Ishikawa (cell line): ENCODE measurements at regions not wholly inside any gene's neighbourhood (a gene's known extent, or its start where the extent isn't known, plus 50 kb on each side); places are given as distances from the start of the nearest gene placed in this dataset.

ENCODE experiments used
- CEBPB ChIP-seq: IDR thresholded peaks from 2 replicates; pipeline ENCODE4 v1.6.1; 2012
- CREB1 ChIP-seq: IDR thresholded peaks from 2 replicates; pipeline ENCODE4 v1.6.1; 2012; ENCODE audit warnings: low read depth
- EGR1 ChIP-seq: IDR thresholded peaks from 2 replicates; pipeline ENCODE4 v1.6.1; 2012
- EP300 ChIP-seq: IDR thresholded peaks from 2 replicates; pipeline ENCODE4 v1.6.1; 2012; ENCODE audit warnings: borderline replicate concordance
- FOXM1 ChIP-seq: IDR thresholded peaks from 2 replicates; pipeline ENCODE4 v1.6.1; 2012; ENCODE audit warnings: low read depth, borderline replicate concordance
- NFIC ChIP-seq: IDR thresholded peaks from 2 replicates; pipeline ENCODE4 v1.6.1; 2012
- RAD21 ChIP-seq: IDR thresholded peaks from 2 replicates; pipeline ENCODE4 v1.6.1; 2012; ENCODE audit warnings: low read depth
- TAF1 ChIP-seq: IDR thresholded peaks from 2 replicates; pipeline ENCODE4 v1.6.1; 2012; ENCODE audit warnings: low read depth, mild to moderate bottlenecking
- TCF12 ChIP-seq: IDR thresholded peaks from 2 replicates; pipeline ENCODE4 v1.6.1; 2012; ENCODE audit warnings: low read depth
- TEAD4 ChIP-seq: IDR thresholded peaks from 2 replicates; pipeline ENCODE4 v1.6.1; 2012
- YY1 ChIP-seq: IDR thresholded peaks from 2 replicates; pipeline ENCODE4 v1.6.1; 2012; ENCODE audit warnings: low read depth
- ZBTB7A ChIP-seq: IDR thresholded peaks from 2 replicates; pipeline ENCODE4 v1.6.1; 2012; ENCODE audit warnings: low read depth
- TF ChIP-seq, protein P1 (sequence below): IDR thresholded peaks from 2 replicates; pipeline ENCODE4 v1.6.1; 2012
- TF ChIP-seq, protein P2 (sequence below): IDR thresholded peaks from 2 replicates; pipeline ENCODE4 v1.6.1; 2012; ENCODE audit warnings: low read depth, mild to moderate bottlenecking
- TF ChIP-seq, protein P3 (sequence below): IDR thresholded peaks from 2 replicates; pipeline ENCODE4 v1.6.1; 2012

DNA sequence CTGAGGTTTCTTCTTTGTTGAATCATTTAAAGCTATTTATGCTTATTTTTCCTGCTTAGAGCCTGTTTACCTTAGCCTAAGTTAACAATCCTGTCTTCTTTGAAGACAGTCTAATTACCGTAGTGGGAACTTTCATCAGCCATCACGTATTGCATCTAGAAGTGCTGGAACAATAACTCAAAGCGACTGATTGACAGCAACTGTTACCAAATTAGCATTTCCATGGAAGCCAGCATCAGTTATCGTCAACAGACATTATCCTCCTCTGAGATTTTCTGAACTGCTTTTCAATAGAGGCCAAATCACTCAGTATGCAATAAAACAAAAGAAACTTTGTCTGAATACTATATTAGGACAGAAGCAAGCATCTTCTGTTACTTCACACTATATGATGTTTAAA lies 433.3 kb upstream of the SLITRK1 start:
- TF ChIP-seq, protein P1, sequence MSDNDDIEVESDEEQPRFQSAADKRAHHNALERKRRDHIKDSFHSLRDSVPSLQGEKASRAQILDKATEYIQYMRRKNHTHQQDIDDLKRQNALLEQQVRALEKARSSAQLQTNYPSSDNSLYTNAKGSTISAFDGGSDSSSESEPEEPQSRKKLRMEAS, result no peak
- no peak for TF ChIP-seq EP300
- TF ChIP-seq CREB1, result no peak
- no peak for TF ChIP-seq RAD21
- no peak for TF ChIP-seq ZBTB7A
- TF ChIP-seq CEBPB, result no peak
- TF ChIP-seq, protein P2, sequence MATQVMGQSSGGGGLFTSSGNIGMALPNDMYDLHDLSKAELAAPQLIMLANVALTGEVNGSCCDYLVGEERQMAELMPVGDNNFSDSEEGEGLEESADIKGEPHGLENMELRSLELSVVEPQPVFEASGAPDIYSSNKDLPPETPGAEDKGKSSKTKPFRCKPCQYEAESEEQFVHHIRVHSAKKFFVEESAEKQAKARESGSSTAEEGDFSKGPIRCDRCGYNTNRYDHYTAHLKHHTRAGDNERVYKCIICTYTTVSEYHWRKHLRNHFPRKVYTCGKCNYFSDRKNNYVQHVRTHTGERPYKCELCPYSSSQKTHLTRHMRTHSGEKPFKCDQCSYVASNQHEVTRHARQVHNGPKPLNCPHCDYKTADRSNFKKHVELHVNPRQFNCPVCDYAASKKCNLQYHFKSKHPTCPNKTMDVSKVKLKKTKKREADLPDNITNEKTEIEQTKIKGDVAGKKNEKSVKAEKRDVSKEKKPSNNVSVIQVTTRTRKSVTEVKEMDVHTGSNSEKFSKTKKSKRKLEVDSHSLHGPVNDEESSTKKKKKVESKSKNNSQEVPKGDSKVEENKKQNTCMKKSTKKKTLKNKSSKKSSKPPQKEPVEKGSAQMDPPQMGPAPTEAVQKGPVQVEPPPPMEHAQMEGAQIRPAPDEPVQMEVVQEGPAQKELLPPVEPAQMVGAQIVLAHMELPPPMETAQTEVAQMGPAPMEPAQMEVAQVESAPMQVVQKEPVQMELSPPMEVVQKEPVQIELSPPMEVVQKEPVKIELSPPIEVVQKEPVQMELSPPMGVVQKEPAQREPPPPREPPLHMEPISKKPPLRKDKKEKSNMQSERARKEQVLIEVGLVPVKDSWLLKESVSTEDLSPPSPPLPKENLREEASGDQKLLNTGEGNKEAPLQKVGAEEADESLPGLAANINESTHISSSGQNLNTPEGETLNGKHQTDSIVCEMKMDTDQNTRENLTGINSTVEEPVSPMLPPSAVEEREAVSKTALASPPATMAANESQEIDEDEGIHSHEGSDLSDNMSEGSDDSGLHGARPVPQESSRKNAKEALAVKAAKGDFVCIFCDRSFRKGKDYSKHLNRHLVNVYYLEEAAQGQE, result no peak
- TF ChIP-seq, protein P3, sequence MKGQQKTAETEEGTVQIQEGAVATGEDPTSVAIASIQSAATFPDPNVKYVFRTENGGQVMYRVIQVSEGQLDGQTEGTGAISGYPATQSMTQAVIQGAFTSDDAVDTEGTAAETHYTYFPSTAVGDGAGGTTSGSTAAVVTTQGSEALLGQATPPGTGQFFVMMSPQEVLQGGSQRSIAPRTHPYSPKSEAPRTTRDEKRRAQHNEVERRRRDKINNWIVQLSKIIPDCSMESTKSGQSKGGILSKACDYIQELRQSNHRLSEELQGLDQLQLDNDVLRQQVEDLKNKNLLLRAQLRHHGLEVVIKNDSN, result no peak
- no peak for TF ChIP-seq TCF12
- no peak for TF ChIP-seq FOXM1
- no peak for TF ChIP-seq NFIC
- no peak for TF ChIP-seq TAF1
- TF ChIP-seq YY1, result no peak
- TF ChIP-seq EGR1, result no peak
- no peak for TF ChIP-seq TEAD4

DNA sequence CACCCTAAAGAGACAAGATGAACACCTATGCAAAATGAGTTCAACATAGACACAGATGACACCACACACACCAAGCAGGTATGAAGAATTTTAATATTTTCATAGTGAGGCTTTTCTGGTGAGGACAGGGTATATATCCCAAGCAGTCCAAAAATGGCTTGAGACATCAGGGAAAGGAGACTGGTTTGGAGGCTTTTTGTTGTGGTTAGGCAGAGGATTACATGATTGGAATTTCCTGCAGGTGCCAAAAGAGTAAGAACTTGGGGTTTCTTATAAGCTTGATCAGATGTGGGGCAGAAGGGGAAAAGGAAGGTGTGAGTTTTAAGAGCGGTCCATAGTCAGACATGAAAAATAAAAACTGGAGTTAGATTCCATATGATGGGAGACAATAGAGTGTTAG lies 420.8 kb upstream of the SLITRK1 start:
- TF ChIP-seq TCF12, result no peak
- no peak for TF ChIP-seq EGR1
- no peak for TF ChIP-seq YY1
- TF ChIP-seq CEBPB, result no peak
- no peak for TF ChIP-seq TAF1
- no peak for TF ChIP-seq CREB1
- no peak for TF ChIP-seq FOXM1
- TF ChIP-seq EP300, result no peak

DNA sequence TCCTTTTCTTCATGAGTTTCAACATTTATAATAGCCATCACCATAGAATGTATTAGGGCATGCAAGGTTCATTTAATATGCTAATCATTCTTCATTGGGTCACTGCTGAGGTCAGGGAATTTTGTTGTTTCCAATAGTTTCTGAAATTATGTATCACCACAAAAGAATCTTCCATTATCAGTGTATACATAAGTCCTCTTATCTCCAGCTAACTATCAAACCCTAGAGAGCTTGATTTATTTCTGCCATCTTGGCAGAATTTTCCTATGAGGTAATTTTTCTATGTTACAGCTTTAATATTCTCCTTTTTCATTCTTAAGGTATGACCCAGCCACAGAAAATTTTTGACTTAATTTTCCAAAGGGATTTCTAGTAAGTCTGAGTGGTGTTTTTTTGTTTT lies 415.0 kb upstream of the SLITRK1 start:
- TF ChIP-seq TAF1, result no peak
- no peak for TF ChIP-seq EGR1
- TF ChIP-seq, protein P3, result no peak
- no peak for TF ChIP-seq TEAD4
- no peak for TF ChIP-seq TCF12
- TF ChIP-seq NFIC, result no peak
- no peak for TF ChIP-seq RAD21

DNA sequence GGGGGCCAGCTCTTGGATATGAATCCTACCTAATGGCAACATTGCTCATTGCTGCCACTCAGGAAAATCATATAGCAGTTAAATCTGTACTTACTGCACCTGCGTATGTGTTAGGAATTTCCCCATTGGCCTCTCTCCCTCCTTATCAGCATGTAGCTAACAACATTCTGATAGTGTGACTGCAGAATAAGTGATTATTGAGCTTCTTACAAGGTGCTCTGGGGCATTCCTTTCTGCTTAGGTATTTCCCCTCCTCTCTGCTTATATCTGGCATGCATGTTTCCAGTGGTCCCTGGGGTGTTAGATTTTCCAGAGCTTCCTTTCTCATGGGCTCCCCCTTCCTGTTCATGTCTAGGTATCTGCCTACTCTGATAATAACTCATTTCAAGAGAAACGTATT lies 414.1 kb upstream of the SLITRK1 start:
- no peak for TF ChIP-seq TAF1
- TF ChIP-seq, protein P1, result no peak
- TF ChIP-seq CEBPB, result no peak
- no peak for TF ChIP-seq YY1
- no peak for TF ChIP-seq FOXM1
- no peak for TF ChIP-seq EP300
- no peak for TF ChIP-seq ZBTB7A

DNA sequence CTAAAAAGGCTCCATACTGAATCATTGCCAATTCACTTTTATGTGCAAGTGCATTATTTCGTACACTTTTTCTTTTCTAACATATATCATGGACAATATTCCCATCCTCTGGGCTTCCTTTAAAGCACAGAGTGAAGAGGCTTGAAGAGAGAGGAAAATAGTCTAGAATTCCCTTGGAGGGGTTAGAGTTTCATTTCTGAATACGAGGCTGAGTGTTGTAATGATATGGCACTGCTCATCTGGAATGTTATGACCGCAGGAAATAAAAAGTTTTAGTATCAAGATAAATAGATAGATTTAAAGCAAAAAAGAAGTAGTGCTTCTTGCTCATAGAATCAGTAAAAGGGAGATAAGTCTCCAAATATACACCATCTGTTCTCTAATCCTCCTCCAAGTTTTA lies 412.3 kb upstream of the SLITRK1 start:
- TF ChIP-seq FOXM1 (no peak), YY1 (no peak), TCF12 (no peak), EP300 (no peak), CEBPB (no peak), CREB1 (no peak), EGR1 (no peak), RAD21 (no peak), TAF1 (no peak), ZBTB7A (no peak), TEAD4 (no peak), NFIC (no peak)
- TF ChIP-seq, protein P3, result no peak
- TF ChIP-seq, protein P1, result no peak
- TF ChIP-seq, protein P2, result no peak
